Thymus (tissue), 11 donors: ENCODE measurements at regions not wholly inside any gene's neighbourhood (a gene's known extent, or its start where the extent isn't known, plus 50 kb on each side); places are given as distances from the start of the nearest gene placed in this dataset.

Experiments used
- DNase-seq, 9 donors: peaks; one replicate each; pipeline ENCODE4 v3.0.0-alpha.2; 2013; ENCODE audit warnings: low spot score in 9 of 9, low read depth in 6 of 9, missing footprints in 1 of 9
- H3K27ac ChIP-seq, 2 donors: one replicate each; pipeline ENCODE4 v1.5.1; 2013; ENCODE audit warnings: control low read depth in 1 of 2, low read depth in 1 of 2, low read length in 1 of 2, mild to moderate bottlenecking in 1 of 2, moderate library complexity in 1 of 2
- H3K27me3 ChIP-seq, 2 donors: one replicate each; pipeline ENCODE4 v1.5.1; 2013; ENCODE audit warnings: low read length in 1 of 2; ENCODE audit not compliant: control insufficient read depth in 2 of 2, insufficient read depth in 1 of 2
- H3K36me3 ChIP-seq, 2 donors: one replicate each; pipeline ENCODE4 v1.5.1; 2013; ENCODE audit warnings: low read length in 1 of 2, mild to moderate bottlenecking in 1 of 2, moderate library complexity in 1 of 2; ENCODE audit not compliant: control insufficient read depth in 2 of 2, insufficient read depth in 2 of 2
- H3K4me1 ChIP-seq, 2 donors: one replicate each; pipeline ENCODE4 v1.5.1; 2013; ENCODE audit warnings: low read length in 2 of 2; ENCODE audit not compliant: control insufficient read depth in 2 of 2, insufficient read depth in 2 of 2
- H3K4me3 ChIP-seq, 2 donors: one replicate each; pipeline ENCODE4 v1.5.1; 2013; ENCODE audit warnings: low read length in 2 of 2, control low read depth in 1 of 2, mild to moderate bottlenecking in 1 of 2
- H3K9me3 ChIP-seq, 2 donors: one replicate each; pipeline ENCODE4 v1.5.1; 2013; ENCODE audit warnings: low read length in 1 of 2, mild to moderate bottlenecking in 1 of 2; ENCODE audit not compliant: control insufficient read depth in 2 of 2, insufficient read depth in 1 of 2
- WGBS: extraction: QIAGEN DNeasy Blood & Tissue Kit; methylation state at CpG from one replicate; pipeline ENCODE4 v1.1.7; 2013; 5-methylcytosine and 5-hydroxymethylcytosine counted together
- donor health status: healthy.

DNA sequence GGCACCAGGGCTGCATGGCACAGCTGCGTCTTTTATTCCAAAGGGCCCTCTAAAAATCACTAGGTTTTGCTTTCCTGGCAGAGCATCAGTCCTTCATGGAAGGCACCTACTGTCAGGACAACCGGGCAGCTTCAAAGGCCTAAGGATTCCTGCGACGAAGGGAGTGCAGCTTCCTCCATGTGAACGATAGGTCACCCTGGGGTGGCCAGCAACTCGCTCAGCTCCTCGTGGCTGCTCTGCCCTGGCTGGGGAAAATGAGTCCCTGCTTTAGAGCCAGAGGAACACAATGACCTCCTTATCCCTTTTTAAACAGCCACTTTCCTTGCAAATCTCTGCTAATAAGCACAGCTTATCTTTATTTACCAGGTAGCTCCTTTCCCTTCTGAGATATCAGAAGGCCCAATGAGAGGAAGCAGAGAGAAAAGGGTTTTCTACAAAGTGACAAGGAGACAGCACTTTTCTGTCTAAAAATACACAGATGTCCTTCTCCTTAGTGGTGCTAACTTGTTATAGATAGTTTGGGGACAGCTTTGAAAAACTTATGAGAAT, 71.6 kb upstream of the SMYD2 start:
- Histone ChIP-seq H3K9me3 (no peaks in the 10 kb centered on the region), H3K4me1 (no peaks in the 10 kb centered on the region), H3K4me3 (no peak overlapping the region), H3K27me3 (peaks cover 0 to 2% of the 10 kb centered on the region in 2 donors), H3K36me3 (no peaks in the 10 kb centered on the region), H3K27ac (no peak overlapping the region)
- DNase-seq: no peak
- WGBS: 96% methylated on average over 7 of the region's 7 CpGs

DNA sequence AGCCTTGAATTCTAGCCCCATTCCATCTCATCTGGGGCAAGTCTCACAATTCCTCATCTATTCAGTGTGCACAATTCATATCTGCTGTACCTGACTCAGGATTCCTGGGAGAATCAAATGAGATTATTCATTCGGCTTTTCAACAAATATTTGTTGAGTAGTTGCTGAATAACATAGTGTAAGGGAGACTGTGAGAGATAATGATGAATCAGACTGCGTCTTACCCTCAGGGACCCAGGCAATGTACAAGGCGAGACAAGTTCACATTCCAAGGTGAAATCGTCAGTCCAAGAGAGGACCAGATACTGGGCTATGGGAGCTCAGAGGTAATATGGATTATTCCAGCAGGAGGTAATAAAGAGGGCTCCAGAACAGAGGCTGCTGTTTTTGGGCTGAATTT, 67.8 kb upstream of the SMYD2 start:
- Histone ChIP-seq H3K4me1 (no peaks in the 10 kb centered on the region), H3K27me3 (peaks cover 0 to 16% of the 10 kb centered on the region in 2 donors), H3K27ac (no peak overlapping the region), H3K4me3 (no peak overlapping the region), H3K36me3 (no peaks in the 10 kb centered on the region), H3K9me3 (no peaks in the 10 kb centered on the region)
- 88% methylated on average over 4 of the region's 4 CpGs for WGBS
- DNase-seq: no peak

DNA sequence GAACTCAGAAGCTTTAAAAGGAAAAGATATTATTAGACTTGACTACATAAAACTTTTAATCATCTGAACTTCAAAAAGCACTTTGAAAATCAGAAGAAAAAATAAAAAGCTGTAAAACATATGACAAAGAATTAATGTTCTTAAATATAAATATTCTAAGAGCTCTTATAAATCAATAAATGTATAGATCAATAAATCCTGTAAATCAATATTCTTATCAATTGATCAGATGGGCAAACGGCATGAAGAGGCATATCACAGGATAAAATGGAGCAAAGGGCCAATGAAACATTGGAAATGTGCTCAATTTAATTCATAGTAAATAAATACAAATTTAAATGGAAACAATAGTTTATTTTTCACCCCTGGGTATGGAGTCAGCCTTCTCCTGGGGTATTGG, 66.1 kb upstream of the SMYD2 start:
- H3K27me3 ChIP-seq: peaks cover 0 to 21% of the 10 kb centered on the region in 2 donors
- no peaks in the 10 kb centered on the region for H3K9me3 ChIP-seq
- no peaks in the 10 kb centered on the region for H3K4me1 ChIP-seq
- 88% methylated on average over 1 of the region's 1 CpG for WGBS
- no peak for DNase-seq
- no peaks in the 10 kb centered on the region for H3K36me3 ChIP-seq
- no peak overlapping the region for H3K4me3 ChIP-seq
- H3K27ac ChIP-seq: no peak overlapping the region

DNA sequence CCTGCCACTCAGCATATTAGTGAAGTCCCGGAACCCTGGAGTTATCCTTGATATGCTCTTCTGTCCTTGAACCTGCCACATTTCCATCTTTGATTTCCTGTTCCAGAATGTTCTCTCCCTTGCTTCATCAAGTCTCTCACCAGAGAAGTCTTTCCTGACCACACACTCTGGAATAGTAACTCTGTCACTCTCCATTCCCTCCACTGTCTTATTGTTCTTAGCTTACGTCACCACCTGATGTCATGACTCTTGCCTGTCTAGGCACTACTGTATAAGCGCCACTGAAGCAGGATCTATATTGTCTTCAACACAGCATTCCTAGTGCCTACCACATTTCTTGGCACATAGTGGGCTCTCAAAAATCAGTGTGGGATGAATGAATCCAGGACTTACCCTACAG, 65.4 kb upstream of the SMYD2 start:
- H3K4me3 ChIP-seq: no peak overlapping the region
- no peak overlapping the region for H3K27ac ChIP-seq
- H3K4me1 ChIP-seq: no peaks in the 10 kb centered on the region
- peaks cover 0 to 21% of the 10 kb centered on the region in 2 donors for H3K27me3 ChIP-seq
- no peak for DNase-seq
- 98% methylated on average over 3 of the region's 3 CpGs for WGBS
- H3K36me3 ChIP-seq: no peaks in the 10 kb centered on the region
- H3K9me3 ChIP-seq: no peaks in the 10 kb centered on the region

DNA sequence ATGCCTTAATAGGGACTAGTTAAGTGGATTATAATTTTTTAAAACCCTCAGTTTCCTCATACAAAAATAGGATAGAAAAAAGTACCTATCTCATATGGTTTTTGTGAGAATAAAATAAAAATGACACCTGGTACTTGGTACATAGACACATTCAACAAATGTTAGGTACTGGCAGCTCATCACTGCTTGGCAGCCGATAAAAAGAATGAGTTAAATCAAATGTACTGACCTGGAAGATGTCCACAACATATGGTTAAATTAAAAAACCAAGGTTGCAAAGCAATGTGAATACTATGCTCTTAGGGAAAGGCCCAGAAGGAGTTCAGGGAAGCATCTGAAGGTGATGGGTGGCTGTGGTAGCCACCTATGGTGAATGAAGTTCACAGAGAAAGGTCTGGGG, 64.9 kb upstream of the SMYD2 start:
- no peaks in the 10 kb centered on the region for H3K9me3 ChIP-seq
- DNase-seq: no peak
- H3K27me3 ChIP-seq: peaks cover 0 to 21% of the 10 kb centered on the region in 2 donors
- no peak overlapping the region for H3K4me3 ChIP-seq
- no peak overlapping the region for H3K27ac ChIP-seq
- H3K4me1 ChIP-seq: no peaks in the 10 kb centered on the region
- H3K36me3 ChIP-seq: no peaks in the 10 kb centered on the region
- 95% methylated on average over 1 of the region's 1 CpG for WGBS

DNA sequence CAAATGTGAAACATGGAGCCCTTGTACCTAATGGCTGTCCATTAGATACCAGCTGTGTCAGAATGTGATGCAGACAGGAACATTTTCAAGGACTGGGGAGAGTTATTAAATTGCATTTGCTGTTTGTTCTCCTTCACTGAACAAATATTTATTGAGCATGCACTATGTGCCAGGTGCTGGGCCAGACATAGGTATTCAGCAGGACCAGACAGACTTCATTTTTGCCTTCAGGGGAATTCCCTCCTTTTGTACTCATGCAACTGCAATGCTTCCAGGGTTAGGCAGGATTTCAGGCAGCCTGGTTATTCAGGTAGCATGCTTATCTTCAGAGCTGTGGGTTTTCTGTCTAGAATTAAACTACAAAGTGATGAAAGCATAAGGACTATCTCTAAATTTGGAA, 64.2 kb upstream of the SMYD2 start:
- no peaks in the 10 kb centered on the region for H3K9me3 ChIP-seq
- no peak overlapping the region for H3K4me3 ChIP-seq
- H3K4me1 ChIP-seq: no peaks in the 10 kb centered on the region
- DNase-seq: no peak
- peaks cover 0 to 21% of the 10 kb centered on the region in 2 donors for H3K27me3 ChIP-seq
- no peak overlapping the region for H3K27ac ChIP-seq
- H3K36me3 ChIP-seq: no peaks in the 10 kb centered on the region

DNA sequence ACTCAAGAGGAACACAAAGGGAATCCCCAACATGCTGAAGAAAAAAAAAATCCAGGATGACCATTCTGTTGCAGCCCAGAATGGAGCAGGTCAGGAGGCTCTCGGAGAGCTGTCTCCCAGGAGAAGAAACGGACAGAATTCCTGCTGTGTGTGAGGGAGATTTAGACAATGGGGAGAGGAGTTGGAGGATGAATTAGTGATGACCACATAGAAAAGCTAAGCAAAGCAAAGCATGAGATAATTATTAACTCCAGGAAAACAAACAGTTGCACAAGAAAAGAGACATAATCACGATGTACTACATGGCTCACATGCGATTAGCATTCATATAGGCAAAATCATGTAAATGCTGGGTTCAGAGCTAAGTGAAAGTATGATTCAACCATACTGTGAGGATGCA, 61.1 kb upstream of the SMYD2 start:
- Histone ChIP-seq H3K27ac (no peak overlapping the region), H3K9me3 (no peaks in the 10 kb centered on the region), H3K4me3 (no peak overlapping the region), H3K27me3 (peaks cover 0 to 23% of the 10 kb centered on the region in 2 donors), H3K4me1 (no peaks in the 10 kb centered on the region), H3K36me3 (no peaks in the 10 kb centered on the region)
- 93% methylated on average over 4 of the region's 4 CpGs for WGBS
- no peak for DNase-seq

DNA sequence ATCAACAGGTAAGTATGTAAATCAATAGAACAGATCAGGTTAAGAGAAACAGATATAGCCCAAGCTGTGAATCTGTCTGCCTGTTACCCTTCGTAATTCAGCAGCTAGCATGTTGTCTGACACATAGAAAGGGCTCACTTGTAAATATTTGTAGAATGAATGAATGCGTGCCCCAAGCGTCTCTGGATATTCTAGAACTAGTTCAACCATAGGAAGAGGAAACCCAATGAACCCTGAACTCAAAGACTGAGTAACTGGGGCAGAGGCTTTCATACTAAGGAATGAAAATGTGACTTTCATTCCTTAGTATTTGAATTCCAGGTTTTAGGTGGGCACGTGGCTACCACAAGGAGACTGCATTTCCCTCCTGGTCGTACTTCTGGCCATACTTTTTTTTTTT, 60.1 kb upstream of the SMYD2 start:
- 96% methylated on average over 5 of the region's 5 CpGs for WGBS
- H3K4me1 ChIP-seq: no peaks in the 10 kb centered on the region
- H3K27me3 ChIP-seq: peaks cover 0 to 27% of the 10 kb centered on the region in 2 donors
- H3K9me3 ChIP-seq: no peaks in the 10 kb centered on the region
- H3K4me3 ChIP-seq: no peak overlapping the region
- H3K36me3 ChIP-seq: no peaks in the 10 kb centered on the region
- no peak overlapping the region for H3K27ac ChIP-seq
- no peak for DNase-seq

DNA sequence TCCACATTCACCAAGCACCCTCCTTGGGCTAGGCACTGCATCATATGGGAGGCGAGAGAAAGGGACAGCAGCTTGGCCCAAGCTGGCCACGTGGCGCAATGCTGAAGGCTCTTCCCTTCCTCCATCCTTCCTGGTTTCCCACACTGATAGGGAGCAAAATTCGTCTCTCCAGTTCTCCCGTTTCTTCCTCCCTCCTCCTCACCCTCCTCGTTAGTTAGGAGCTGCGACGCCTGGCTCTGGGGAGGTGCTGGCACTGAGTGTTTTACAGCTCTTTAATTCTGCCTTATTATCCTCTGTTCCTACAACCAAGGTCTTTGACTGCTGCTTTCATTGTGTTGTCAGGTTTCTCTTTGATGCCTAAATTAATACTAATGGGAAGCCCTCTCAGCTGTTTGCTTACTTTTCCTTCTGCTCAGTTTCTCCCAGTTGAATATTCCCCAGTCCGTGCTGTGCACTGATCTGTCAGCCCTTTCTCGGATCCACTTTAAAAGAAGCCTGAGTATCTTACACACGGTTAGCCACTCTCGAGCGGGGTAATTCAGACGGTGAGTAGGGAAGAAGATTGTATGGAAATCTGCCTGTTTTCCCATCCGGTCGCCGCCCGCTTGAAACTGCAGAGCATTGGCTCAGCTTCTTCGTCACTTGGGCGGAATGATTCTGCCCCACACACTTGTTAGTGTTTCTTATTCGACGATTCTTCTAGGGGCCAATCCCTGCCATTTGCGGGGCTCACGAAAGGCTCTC, 56.2 kb upstream of the SMYD2 start:
- Histone ChIP-seq H3K36me3 (no peaks in the 10 kb centered on the region), H3K4me3 (no peak overlapping the region), H3K4me1 (no peaks in the 10 kb centered on the region), H3K27ac (no peak overlapping the region), H3K9me3 (no peaks in the 10 kb centered on the region), H3K27me3 (peaks cover 0 to 13% of the 10 kb centered on the region in 2 donors)
- no peak for DNase-seq
- WGBS: 45% methylated on average over 24 of the region's 24 CpGs
